Neuronal stem cell (in vitro differentiated cells): ENCODE measurements at regions not wholly inside any gene's neighbourhood (a gene's known extent, or its start where the extent isn't known, plus 50 kb on each side); places are given as distances from the start of the nearest gene placed in this dataset.

ENCODE experiments used
- DNase-seq: peaks from one replicate; pipeline ENCODE4 v3.0.0-alpha.2; 2013; ENCODE audit warnings: low spot score
- H2AFZ ChIP-seq: one replicate; pipeline ENCODE4 v1.6.1; 2013; ENCODE audit warnings: mild to moderate bottlenecking, low read length, inconsistent platforms
- H2AK5ac ChIP-seq: 2 replicates; pipeline ENCODE4 v1.6.1; 2013; ENCODE audit warnings: low read depth, mild to moderate bottlenecking, inconsistent platforms, low read length, moderate library complexity, mixed read lengths
- H2BK120ac ChIP-seq: 2 replicates; pipeline ENCODE4 v1.6.1; 2013; ENCODE audit warnings: low read depth, mild to moderate bottlenecking, inconsistent platforms, low read length, moderate library complexity, mixed read lengths
- H2BK12ac ChIP-seq: one replicate; pipeline ENCODE4 v1.6.1; 2013; ENCODE audit warnings: low read length, inconsistent platforms
- H2BK15ac ChIP-seq: 2 replicates; pipeline ENCODE4 v1.6.1; 2013; ENCODE audit warnings: mild to moderate bottlenecking, low read length, inconsistent platforms, mixed read lengths
- H2BK5ac ChIP-seq: one replicate; pipeline ENCODE4 v1.6.1; 2013; ENCODE audit warnings: inconsistent platforms, mild to moderate bottlenecking, low read length, moderate library complexity
- H3K14ac ChIP-seq: one replicate; pipeline ENCODE4 v1.6.1; 2013; ENCODE audit warnings: low read length, inconsistent platforms
- H3K18ac ChIP-seq: 2 replicates; pipeline ENCODE4 v1.6.1; 2013; ENCODE audit warnings: low read length, inconsistent platforms
- H3K23ac ChIP-seq: 2 replicates; pipeline ENCODE4 v1.6.1; 2013; ENCODE audit warnings: low read depth, mild to moderate bottlenecking, mixed read lengths, low read length, inconsistent platforms; ENCODE audit not compliant: poor library complexity
- H3K27ac ChIP-seq: replicated peaks from 3 replicates; pipeline ENCODE4 v1.5.1; 2013; ENCODE audit warnings: low read length, inconsistent platforms
- H3K27me3 ChIP-seq, 3 experiments: 2 replicates each; pipeline ENCODE4 v1.6.1; 2013; ENCODE audit warnings: low read length in 3 of 3, mild to moderate bottlenecking in 2 of 3, inconsistent platforms in 1 of 3, low read depth in 1 of 3, mixed read lengths in 1 of 3, moderate library complexity in 1 of 3; ENCODE audit not compliant: control insufficient read depth in 3 of 3, insufficient read depth in 3 of 3
- H3K36me3 ChIP-seq, 2 donors: replicated peaks in 1 of 2; 2 replicates each; pipeline ENCODE4 v1.6.1; 2013; ENCODE audit warnings: low read length in 2 of 2; ENCODE audit not compliant: control insufficient read depth in 2 of 2, insufficient read depth in 2 of 2
- H3K4ac ChIP-seq: 2 replicates; pipeline ENCODE4 v1.6.1; 2013; ENCODE audit warnings: inconsistent platforms, mild to moderate bottlenecking, low read length, moderate library complexity
- H3K4me1 ChIP-seq, 2 donors: 1 replicate in 1 of 2; 2 replicates in 1 of 2; pipeline ENCODE4 v1.6.1; 2013; ENCODE audit warnings: low read length in 2 of 2, low read depth in 1 of 2; ENCODE audit not compliant: control insufficient read depth in 2 of 2, insufficient read depth in 1 of 2
- H3K4me2 ChIP-seq: one replicate; pipeline ENCODE4 v1.6.1; 2013; ENCODE audit warnings: mild to moderate bottlenecking, low read length, inconsistent platforms; ENCODE audit not compliant: insufficient read depth, poor library complexity, severe bottlenecking
- H3K4me3 ChIP-seq, 2 donors: 2 replicates each; pipeline ENCODE4 v1.5.1; 2013; ENCODE audit warnings: low read length in 2 of 2, mild to moderate bottlenecking in 2 of 2, inconsistent platforms in 1 of 2, moderate library complexity in 1 of 2
- H3K79me1 ChIP-seq: one replicate; pipeline ENCODE4 v1.6.1; 2013; ENCODE audit warnings: low read depth, mild to moderate bottlenecking, inconsistent platforms, low read length, moderate library complexity
- H3K9ac ChIP-seq: one replicate; pipeline ENCODE4 v1.6.1; 2013; ENCODE audit warnings: mild to moderate bottlenecking, low read depth, low read length, inconsistent platforms; ENCODE audit not compliant: poor library complexity
- H3K9me3 ChIP-seq, 2 donors: replicated peaks in 1 of 2; 2 replicates each; pipeline versions ENCODE3 to v1.6.1; 2013; ENCODE audit warnings: low read length in 2 of 2, mild to moderate bottlenecking in 2 of 2, inconsistent platforms in 1 of 2, low read depth in 1 of 2, mixed read lengths in 1 of 2, moderate library complexity in 1 of 2; ENCODE audit not compliant: control insufficient read depth in 2 of 2, insufficient read depth in 1 of 2
- H4K8ac ChIP-seq: one replicate; pipeline ENCODE4 v1.6.1; 2013; ENCODE audit warnings: low read depth, mild to moderate bottlenecking, inconsistent platforms, low read length, moderate library complexity
- H4K91ac ChIP-seq: one replicate; pipeline ENCODE4 v1.6.1; 2013; ENCODE audit warnings: low read length, low read depth, mild to moderate bottlenecking, inconsistent platforms; ENCODE audit not compliant: poor library complexity
- whole genome bisulfite sequencing, 2 donors: extraction: QIAGEN DNeasy Blood & Tissue Kit; methylation state at CpG; one replicate each; pipeline ENCODE4 v1.1.7; 2013; ENCODE audit warnings: missing lambda C conversion rate in 2 of 2, mixed read lengths in 1 of 2; ENCODE audit not compliant: insufficient read length in 2 of 2, insufficient replicate concordance in 1 of 2; ENCODE audit errors: extremely low coverage in 2 of 2; 5-methylcytosine and 5-hydroxymethylcytosine counted together

DNA sequence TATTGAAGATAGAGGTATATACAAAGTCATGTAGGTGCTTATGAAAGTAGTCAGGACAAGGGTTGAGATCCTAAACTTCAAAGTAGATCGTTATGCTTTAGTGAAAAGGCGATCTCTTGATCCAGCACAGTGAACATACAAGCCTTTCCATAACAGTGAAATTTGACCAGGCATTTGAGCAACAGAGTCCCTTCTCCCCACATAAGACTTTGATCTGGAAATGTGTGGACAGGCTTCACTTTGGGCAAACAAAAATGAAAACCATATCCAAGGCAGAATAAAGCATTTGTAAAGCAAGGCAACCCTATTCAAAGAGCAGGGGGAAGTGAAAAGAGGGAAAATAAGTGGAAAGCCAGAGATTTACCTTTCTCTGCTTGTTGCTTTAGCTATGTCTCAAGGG lies 311.9 kb upstream of the SORCS1 start:
- Histone ChIP-seq H2AK5ac (no peak overlapping the region), H2AFZ (no peak overlapping the region), H3K79me1 (no peaks in the 10 kb centered on the region), H2BK120ac (no peak overlapping the region), H3K4me1 (no peaks in the 10 kb centered on the region), H3K23ac (no peak overlapping the region), H4K91ac (no peak overlapping the region), H3K9me3 (no peaks in the 10 kb centered on the region), H3K18ac (no peak overlapping the region), H3K4me3 (no peak overlapping the region), H3K27me3 (no peaks in the 10 kb centered on the region), H3K14ac (no peak overlapping the region), H3K4ac (no peak overlapping the region), H2BK15ac (no peak overlapping the region), H3K9ac (no peak overlapping the region), H3K36me3 (no peaks in the 10 kb centered on the region), H3K27ac (no peak overlapping the region), H2BK5ac (no peak overlapping the region), H4K8ac (no peak overlapping the region), H2BK12ac (no peak overlapping the region), H3K4me2 (no peak overlapping the region)
- no CpG with 5 or more reads among the region's 2 CpGs for WGBS, 2 donors
- DNase-seq: no peak

- H3K4ac ChIP-seq: no peak overlapping the region
- H3K4me3 ChIP-seq: no peak overlapping the region
- no peak overlapping the region for H2AK5ac ChIP-seq
- no peak overlapping the region for H4K91ac ChIP-seq
- no peak overlapping the region for H2BK12ac ChIP-seq
- no peak overlapping the region for H3K18ac ChIP-seq
- H3K27me3 ChIP-seq: no peaks in the 10 kb centered on the region
- no peaks in the 10 kb centered on the region for H3K36me3 ChIP-seq
- H3K27ac ChIP-seq: no peak overlapping the region
- no peak overlapping the region for H3K4me2 ChIP-seq
- no peaks in the 10 kb centered on the region for H3K4me1 ChIP-seq
- WGBS, 2 donors: no CpG with 5 or more reads among the region's 1 CpG
- no peak for DNase-seq
- no peak overlapping the region for H2BK5ac ChIP-seq
- H3K14ac ChIP-seq: no peak overlapping the region
- H4K8ac ChIP-seq: no peak overlapping the region
- no peak overlapping the region for H2BK120ac ChIP-seq
- no peak overlapping the region for H2AFZ ChIP-seq
- no peaks in the 10 kb centered on the region for H3K79me1 ChIP-seq
- no peak overlapping the region for H3K23ac ChIP-seq
- H3K9me3 ChIP-seq: no peaks in the 10 kb centered on the region
- no peak overlapping the region for H3K9ac ChIP-seq
- H2BK15ac ChIP-seq: no peak overlapping the region
These were observed 310.1 kb upstream of the SORCS1 start for GRCh38 chr10:107474650-107475049.

DNA sequence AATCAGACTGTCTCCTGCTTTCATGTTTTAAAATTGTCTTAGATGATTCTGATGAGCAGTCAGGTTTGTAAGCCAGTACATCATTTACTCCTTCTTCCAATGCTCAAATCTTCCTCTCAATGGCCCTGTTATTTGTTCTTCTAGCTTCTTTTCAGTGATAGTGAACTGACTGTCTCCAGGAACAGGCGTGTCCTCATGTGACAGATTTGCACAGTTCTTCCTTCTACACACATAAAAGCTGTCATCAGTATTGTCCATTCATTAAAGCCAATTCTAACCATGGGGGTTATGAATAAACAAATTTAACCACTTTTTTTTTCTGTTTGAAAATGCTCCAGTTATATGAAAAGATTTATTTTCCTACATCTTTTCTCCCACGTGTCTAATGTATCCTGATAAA lies 308.7 kb upstream of the SORCS1 start:
- Histone ChIP-seq H2BK15ac (no peak overlapping the region), H4K91ac (no peak overlapping the region), H3K27ac (no peak overlapping the region), H3K23ac (no peak overlapping the region), H2BK120ac (no peak overlapping the region), H3K14ac (no peak overlapping the region), H3K18ac (no peak overlapping the region), H3K9me3 (no peaks in the 10 kb centered on the region), H2AK5ac (no peak overlapping the region), H3K27me3 (no peaks in the 10 kb centered on the region), H3K4me3 (no peak overlapping the region), H2BK5ac (no peak overlapping the region), H3K4me2 (no peak overlapping the region), H3K4me1 (no peaks in the 10 kb centered on the region), H3K4ac (no peak overlapping the region), H2BK12ac (no peak overlapping the region), H3K9ac (no peak overlapping the region), H3K36me3 (no peaks in the 10 kb centered on the region), H4K8ac (no peak overlapping the region), H2AFZ (no peak overlapping the region), H3K79me1 (no peaks in the 10 kb centered on the region)
- no CpG with 5 or more reads among the region's 2 CpGs for WGBS, 2 donors
- DNase-seq: no peak

DNA sequence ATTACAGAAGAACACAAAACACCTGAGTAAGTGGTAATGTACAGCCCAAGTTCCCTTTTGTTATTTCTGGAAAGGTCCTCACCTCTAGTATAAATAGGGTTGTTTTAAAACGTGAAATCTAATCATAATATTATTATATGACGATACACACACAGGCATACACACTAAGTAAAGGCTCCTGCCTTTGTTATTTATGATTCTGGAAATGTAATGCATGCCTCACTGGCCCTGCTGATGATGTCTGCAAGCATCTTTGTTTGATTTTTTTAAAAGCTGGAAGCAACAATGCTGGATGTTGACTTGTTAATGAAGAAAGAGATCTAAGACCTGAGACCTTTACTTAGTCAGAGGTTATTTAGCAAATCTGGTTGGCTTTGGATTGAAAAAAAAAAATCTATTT lies 307.4 kb upstream of the SORCS1 start:
- H3K9ac ChIP-seq: no peak overlapping the region
- H2AFZ ChIP-seq: no peak overlapping the region
- no peak overlapping the region for H3K4me3 ChIP-seq
- no peak overlapping the region for H4K8ac ChIP-seq
- H3K27me3 ChIP-seq: no peaks in the 10 kb centered on the region
- no peaks in the 10 kb centered on the region for H3K9me3 ChIP-seq
- no peaks in the 10 kb centered on the region for H3K36me3 ChIP-seq
- no peak overlapping the region for H3K14ac ChIP-seq
- H2AK5ac ChIP-seq: no peak overlapping the region
- H2BK120ac ChIP-seq: no peak overlapping the region
- no peak overlapping the region for H2BK5ac ChIP-seq
- no peak overlapping the region for H3K27ac ChIP-seq
- H4K91ac ChIP-seq: no peak overlapping the region
- no peak overlapping the region for H2BK15ac ChIP-seq
- no peak overlapping the region for H2BK12ac ChIP-seq
- DNase-seq: no peak
- H3K18ac ChIP-seq: no peak overlapping the region
- WGBS, 2 donors: no CpG with 5 or more reads among the region's 2 CpGs
- H3K79me1 ChIP-seq: no peaks in the 10 kb centered on the region
- no peak overlapping the region for H3K4ac ChIP-seq
- no peaks in the 10 kb centered on the region for H3K4me1 ChIP-seq
- H3K4me2 ChIP-seq: no peak overlapping the region
- H3K23ac ChIP-seq: no peak overlapping the region
